Muscle layer of duodenum (tissue), 2 donors: ENCODE measurements at regions not wholly inside any gene's neighbourhood (a gene's known extent, or its start where the extent isn't known, plus 50 kb on each side); places are given as distances from the start of the nearest gene placed in this dataset.

Experiments used
- H3K27ac ChIP-seq: one replicate; pipeline ENCODE4 v1.7.0; 2013; ENCODE audit warnings: mild to moderate bottlenecking, low read length
- H3K27me3 ChIP-seq: one replicate; pipeline ENCODE4 v1.7.0; 2013; ENCODE audit warnings: low read depth, mild to moderate bottlenecking, control low read depth, low read length
- H3K36me3 ChIP-seq, 2 donors: one replicate each; pipeline ENCODE4 v1.7.0; 2013; ENCODE audit warnings: low read length in 2 of 2, control low read depth in 1 of 2, mild to moderate bottlenecking in 1 of 2; ENCODE audit not compliant: insufficient read depth in 2 of 2, control insufficient read depth in 1 of 2
- H3K4me1 ChIP-seq, 2 donors: one replicate each; pipeline ENCODE4 v1.7.0; 2013; ENCODE audit warnings: low read length in 2 of 2, mild to moderate bottlenecking in 2 of 2, control low read depth in 1 of 2, moderate library complexity in 1 of 2; ENCODE audit not compliant: insufficient read depth in 2 of 2, control insufficient read depth in 1 of 2
- H3K4me3 ChIP-seq, 2 donors: one replicate each; pipeline ENCODE4 v1.7.0; 2013; ENCODE audit warnings: low read length in 2 of 2, low read depth in 1 of 2, mild to moderate bottlenecking in 1 of 2
- H3K9me3 ChIP-seq, 2 donors: one replicate each; pipeline ENCODE4 v1.7.0; 2013; ENCODE audit warnings: low read length in 2 of 2, control low read depth in 1 of 2, mild to moderate bottlenecking in 1 of 2; ENCODE audit not compliant: control insufficient read depth in 1 of 2
- donor health status: healthy.

DNA sequence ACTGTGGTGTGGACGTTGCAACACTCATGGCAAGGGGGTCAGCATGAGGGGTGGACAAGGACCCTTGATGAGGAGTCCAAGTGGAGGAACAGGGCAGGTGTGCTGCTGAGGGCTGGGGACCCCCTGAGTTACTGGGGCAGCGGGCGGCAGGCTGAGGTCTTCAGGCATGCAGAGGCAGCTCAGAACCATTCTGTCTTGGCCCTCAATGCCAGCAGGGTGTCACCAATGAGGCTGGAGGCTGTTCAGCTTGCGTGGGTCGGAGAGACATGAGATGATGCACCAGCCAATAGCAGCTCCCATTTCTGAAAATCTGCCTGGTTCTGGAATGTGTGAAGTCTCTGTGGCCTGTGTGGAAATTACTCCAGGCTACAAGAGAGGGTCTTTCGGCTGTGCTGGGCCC lies 105.4 kb downstream of the INHBB start:
- Histone ChIP-seq H3K36me3 (no peaks in the 10 kb centered on the region), H3K27ac (no peak overlapping the region), H3K4me3 (no peak overlapping the region), H3K9me3 (no peaks in the 10 kb centered on the region), H3K27me3 (no peaks in the 10 kb centered on the region), H3K4me1 (no peaks in the 10 kb centered on the region)

DNA sequence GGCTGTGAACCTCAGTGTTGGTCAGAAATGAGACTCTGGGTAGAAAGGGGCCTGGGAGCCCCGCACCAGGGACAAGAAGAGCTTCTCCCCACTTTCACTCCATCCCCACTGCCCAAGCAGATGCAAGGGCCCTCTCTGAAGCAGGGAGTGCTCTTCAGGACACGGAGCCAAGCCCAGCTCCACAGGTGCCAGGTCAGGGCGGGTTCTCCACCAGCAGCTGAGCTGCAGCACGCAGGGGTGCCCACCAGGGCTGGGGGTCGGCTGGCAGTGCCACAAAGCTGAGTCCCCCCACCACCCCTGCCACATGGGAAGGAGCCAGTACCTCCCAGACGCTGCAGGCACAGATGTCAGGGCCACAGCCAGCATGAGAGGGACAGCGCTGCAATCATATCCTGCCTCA lies 106.2 kb downstream of the INHBB start:
- H3K9me3 ChIP-seq, result peaks cover 0 to 3% of the 10 kb centered on the region in 2 donors
- no peak overlapping the region for H3K4me3 ChIP-seq
- H3K27ac ChIP-seq, result no peak overlapping the region
- H3K36me3 ChIP-seq, result no peaks in the 10 kb centered on the region
- H3K27me3 ChIP-seq, result no peaks in the 10 kb centered on the region
- no peaks in the 10 kb centered on the region for H3K4me1 ChIP-seq

DNA sequence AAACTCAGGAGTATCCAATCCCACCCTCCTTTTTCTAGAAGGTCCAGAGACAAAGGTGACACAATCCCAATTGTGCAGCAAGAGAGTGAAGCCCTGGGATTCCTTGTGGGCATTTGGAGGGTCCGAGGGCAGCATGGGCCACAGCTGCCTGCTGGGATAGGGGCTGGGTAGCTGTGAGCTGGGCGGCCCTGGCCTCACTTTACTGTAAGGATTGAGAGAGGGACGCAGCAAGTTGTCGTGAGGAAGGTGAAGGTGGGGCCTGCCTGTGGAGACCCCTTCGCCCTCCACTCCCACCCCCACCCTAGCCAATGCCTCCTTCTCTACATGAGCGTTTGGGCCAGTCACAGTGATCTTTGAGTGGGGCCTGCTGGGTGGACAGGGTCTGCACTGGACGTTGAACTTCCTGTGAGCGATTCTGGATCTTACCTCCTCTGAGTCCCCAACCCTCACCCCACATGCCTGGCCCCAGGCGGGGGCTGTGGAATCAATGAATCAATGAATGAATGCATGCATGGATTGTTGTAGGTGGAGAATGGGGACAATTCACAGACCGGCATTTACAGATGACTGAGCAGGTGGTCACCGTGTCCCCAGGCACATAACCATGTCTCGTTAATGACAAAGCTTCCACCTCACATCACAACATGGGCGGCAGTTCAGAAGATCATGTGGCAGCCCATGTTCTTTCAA lies 107.2 kb downstream of the INHBB start:
- no peaks in the 10 kb centered on the region for H3K4me1 ChIP-seq

DNA sequence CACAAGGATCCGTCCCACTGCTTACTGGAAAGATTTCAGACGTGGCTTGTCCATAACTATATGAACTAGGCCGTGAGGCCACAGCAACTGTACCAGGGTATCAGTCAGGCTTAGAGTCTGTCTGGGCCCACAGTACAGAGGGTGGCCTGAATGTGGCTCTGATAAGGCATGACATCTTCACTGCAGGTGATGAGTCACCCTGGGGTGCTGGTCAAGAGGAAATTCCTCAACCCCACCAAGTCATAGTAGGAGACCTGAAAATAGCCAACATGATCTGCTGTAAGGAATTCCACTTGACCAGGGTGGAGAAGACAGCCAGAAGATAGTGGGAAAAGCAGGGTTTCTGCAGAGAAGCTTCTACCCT lies 107.7 kb downstream of the INHBB start:
- H3K27me3 ChIP-seq, result no peaks in the 10 kb centered on the region
- no peaks in the 10 kb centered on the region for H3K36me3 ChIP-seq
- H3K9me3 ChIP-seq, result peaks cover 8 to 14% of the 10 kb centered on the region in 2 donors
- H3K4me3 ChIP-seq, result no peak overlapping the region
- H3K27ac ChIP-seq, result no peak overlapping the region
- no peaks in the 10 kb centered on the region for H3K4me1 ChIP-seq

More for the DNA sequence above, 107.2 kb downstream of the INHBB start:
- Histone ChIP-seq H3K4me3 (no peak overlapping the region), H3K36me3 (no peaks in the 10 kb centered on the region), H3K27ac (no peak overlapping the region), H3K27me3 (no peaks in the 10 kb centered on the region), H3K9me3 (peaks cover 8 to 13% of the 10 kb centered on the region in 2 donors)

DNA sequence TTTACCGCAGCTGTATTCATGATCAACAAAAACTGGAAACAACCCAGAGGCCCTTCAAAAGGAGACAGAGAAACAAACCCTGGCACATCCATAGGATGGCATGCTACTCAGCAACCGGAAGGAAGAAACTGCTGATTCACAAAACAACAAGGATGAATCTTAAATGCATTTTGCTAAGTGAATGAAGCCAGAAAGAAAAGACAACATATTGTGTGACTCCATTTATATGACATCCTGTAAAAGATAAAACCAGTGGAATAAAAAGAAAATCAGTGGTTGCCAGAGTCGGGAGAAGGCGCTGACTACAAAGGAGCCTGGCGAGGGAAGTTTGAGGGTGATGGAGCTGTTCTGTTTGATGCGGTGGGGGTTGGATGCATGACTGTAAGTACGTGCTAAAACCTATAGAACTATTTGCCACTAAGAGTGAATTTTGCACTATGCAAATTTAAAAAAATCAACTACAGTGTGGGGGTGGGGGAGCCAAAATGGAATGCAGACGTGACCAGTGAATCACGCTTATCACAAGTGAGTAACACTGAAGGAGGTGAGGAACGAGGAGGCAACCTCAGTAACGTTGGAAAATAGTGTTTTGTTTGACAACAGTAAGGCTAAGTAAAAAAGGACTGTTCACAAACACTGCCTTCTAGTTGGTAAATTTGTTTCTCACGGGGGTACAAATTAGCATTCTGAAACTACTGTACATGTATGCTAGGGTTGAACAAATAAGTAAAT lies 108.9 kb downstream of the INHBB start:
- Histone ChIP-seq H3K27me3 (no peaks in the 10 kb centered on the region), H3K36me3 (no peaks in the 10 kb centered on the region), H3K4me3 (no peak overlapping the region), H3K27ac (no peak overlapping the region), H3K9me3 (peaks cover 17 to 18% of the 10 kb centered on the region in 2 donors), H3K4me1 (no peaks in the 10 kb centered on the region)

DNA sequence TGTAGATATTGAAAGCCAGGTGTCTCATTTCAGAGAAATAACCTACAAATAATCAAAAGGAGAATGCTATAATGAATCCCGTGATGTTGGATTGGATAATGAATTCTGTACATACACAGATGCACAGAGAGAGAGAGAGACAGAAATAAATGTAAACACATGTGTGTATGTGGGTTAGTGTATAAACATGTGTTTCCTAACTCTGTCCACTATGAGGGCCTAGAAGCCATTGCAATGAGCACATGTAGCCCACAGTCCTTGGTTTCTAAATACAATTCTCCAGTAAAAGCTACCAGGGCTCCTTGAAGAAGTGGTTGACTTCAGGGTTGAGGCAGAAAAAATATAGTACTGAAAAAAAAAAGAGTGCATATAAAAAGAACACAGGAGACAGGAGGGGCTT lies 109.5 kb downstream of the INHBB start:
- no peaks in the 10 kb centered on the region for H3K27me3 ChIP-seq
- no peak overlapping the region for H3K4me3 ChIP-seq
- H3K4me1 ChIP-seq, result no peaks in the 10 kb centered on the region
- H3K36me3 ChIP-seq, result no peaks in the 10 kb centered on the region
- H3K27ac ChIP-seq, result no peak overlapping the region
- H3K9me3 ChIP-seq, result peaks cover 17 to 18% of the 10 kb centered on the region in 2 donors

DNA sequence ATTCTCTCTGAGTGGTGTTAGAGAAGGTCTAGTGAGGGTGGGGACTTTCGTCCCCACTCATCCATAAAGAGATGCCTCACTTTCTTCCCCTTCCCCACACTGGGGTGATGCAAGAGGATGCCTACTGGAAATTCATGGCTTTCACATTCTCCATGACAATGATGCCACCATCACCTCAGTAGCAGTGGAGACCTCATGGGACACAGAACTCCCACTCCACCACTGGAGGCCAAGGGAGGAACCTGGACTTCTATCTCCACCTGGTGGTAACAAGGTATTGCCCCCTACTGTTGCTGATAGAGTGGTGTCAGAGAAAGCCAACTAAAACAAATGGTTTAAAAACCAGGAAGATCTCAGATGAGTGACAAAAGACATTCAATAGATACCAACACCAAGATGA lies 110.9 kb downstream of the INHBB start:
- no peaks in the 10 kb centered on the region for H3K4me1 ChIP-seq
- H3K4me3 ChIP-seq, result no peak overlapping the region
- H3K27me3 ChIP-seq, result no peaks in the 10 kb centered on the region
- no peak overlapping the region for H3K27ac ChIP-seq
- H3K36me3 ChIP-seq, result no peaks in the 10 kb centered on the region
- H3K9me3 ChIP-seq, result peaks cover 17 to 18% of the 10 kb centered on the region in 2 donors

DNA sequence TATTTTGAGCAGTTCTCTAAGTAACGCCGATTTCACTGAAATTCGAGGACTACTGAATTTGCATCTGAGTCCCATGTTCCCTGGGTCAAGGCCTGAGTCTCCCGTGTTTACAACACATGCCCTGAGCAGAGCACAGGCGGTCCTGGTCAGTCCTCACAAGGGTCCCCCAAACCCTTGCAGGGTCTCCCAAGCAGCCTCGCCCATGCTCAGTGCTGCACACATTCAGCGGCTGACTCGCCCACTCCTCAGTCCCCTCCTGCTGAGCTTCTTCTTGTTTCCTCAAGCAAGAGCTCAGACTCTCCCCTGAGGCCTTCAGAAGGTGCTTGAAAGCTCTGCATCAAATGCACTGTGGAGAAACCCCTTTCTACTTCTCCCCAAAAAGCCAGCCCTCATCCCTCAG lies 114.6 kb downstream of the INHBB start:
- H3K27ac ChIP-seq, result no peak overlapping the region
- no peaks in the 10 kb centered on the region for H3K27me3 ChIP-seq
- no peaks in the 10 kb centered on the region for H3K36me3 ChIP-seq
- H3K9me3 ChIP-seq, result peaks cover 17 to 18% of the 10 kb centered on the region in 2 donors
- no peaks in the 10 kb centered on the region for H3K4me1 ChIP-seq
- no peak overlapping the region for H3K4me3 ChIP-seq

DNA sequence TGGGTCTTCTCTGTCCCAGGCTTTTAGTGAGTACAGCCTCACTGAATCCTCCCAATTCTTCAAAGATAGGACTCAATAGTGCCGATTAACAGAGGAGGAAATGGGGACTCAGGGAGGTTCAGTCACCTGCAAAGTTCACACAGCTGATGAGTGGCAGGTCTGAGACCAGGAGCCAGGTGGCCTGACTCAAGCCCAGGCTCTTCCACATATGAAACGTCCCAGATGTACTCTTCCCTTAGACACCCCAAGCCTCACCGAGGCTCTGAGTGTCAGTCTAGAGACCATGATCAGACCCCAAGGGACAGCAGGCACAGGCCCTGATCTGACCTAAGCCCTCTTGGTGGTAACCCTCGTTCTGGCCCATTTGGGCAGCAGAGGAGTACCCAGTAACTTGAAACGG lies 115.2 kb downstream of the INHBB start:
- no peaks in the 10 kb centered on the region for H3K27me3 ChIP-seq
- no peaks in the 10 kb centered on the region for H3K36me3 ChIP-seq
- H3K9me3 ChIP-seq, result peaks cover 17 to 18% of the 10 kb centered on the region in 2 donors
- H3K4me1 ChIP-seq, result no peaks in the 10 kb centered on the region
- H3K4me3 ChIP-seq, result no peak overlapping the region
- no peak overlapping the region for H3K27ac ChIP-seq

DNA sequence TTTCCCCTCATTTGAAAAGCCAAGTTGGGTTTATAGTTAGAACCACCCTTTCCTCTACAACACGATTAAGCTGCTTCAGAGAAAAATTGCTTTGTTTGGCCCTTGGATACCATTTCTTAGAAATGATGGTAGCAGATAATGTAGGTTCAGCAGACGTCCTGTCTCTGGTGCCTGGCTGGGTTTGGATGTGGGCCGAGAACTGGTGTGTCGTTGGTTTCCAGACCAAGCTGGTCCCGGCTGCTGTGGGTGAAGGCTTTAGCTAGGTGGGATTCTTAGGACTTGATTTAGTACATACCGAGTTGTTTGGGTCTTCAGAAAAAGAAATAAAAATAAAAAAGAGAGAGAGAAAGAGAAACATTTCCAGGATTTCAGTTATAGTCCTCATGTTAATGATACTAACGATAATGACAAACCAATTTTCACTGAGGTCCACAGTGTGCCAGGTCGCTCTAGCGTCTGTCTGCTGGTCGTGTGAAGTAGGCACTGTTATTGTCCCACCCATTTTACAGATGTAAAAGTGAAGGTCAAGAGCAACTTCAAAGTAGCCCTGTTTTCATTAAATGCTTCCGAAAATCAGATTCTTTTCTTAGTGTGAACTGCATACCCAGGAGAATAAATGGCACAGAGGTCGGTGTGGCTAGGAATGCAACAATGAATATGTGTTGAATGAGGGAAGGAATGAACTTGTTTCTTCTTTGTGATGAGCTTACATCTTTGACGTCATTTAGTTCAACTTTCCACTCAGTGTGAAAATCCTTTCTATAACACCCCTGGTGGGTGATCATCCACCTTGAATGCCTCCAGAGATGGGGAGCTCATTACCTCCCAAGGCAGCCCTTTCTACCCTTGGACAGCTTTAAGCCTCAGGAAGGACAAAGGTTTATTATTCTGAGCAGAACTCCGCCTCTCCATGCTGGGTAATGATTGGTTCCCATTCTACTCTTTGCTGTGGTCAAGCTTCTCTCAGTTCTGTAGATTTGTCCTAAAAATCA lies 115.9 kb downstream of the INHBB start:
- Histone ChIP-seq H3K27me3 (no peaks in the 10 kb centered on the region), H3K4me3 (no peak overlapping the region), H3K27ac (no peak overlapping the region), H3K4me1 (no peaks in the 10 kb centered on the region), H3K9me3 (peaks cover 17% of the 10 kb centered on the region in 2 donors), H3K36me3 (no peaks in the 10 kb centered on the region)

DNA sequence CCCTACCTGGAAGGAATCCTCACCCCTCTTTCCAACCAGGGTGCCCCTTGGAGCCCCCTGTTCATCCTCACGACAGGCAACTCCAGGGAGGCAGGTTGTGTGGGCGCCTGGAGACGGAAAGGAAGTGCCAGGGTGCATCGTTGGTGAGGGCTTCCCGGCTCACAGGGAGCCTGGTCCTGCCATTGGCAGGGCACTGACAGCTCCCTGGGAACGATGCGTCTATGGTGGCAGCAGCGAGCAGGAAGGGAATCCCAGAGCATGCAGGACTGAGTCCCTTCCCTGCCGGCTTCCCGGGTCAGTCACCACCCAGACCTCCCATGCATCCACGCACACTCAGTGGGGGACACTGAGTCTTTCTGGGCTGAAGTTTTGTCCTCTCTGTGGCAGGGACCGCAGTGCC lies 117.6 kb downstream of the INHBB start:
- Histone ChIP-seq H3K4me1 (no peaks in the 10 kb centered on the region), H3K27ac (no peak overlapping the region), H3K9me3 (peaks cover 3 to 9% of the 10 kb centered on the region in 2 donors), H3K36me3 (no peaks in the 10 kb centered on the region), H3K27me3 (no peaks in the 10 kb centered on the region), H3K4me3 (no peak overlapping the region)
